HG02571 (cell line): ENCODE measurements at regions not wholly inside any gene's neighbourhood (a gene's known extent, or its start where the extent isn't known, plus 50 kb on each side); places are given as distances from the start of the nearest gene placed in this dataset.

Experiments
- ATAC-seq: cut with Tn5 transposase; IDR thresholded peaks from one replicate; pipeline ENCODE4 v1.9.1; 2021; ENCODE audit warnings: mild to moderate bottlenecking, moderate library complexity; ENCODE audit not compliant: unreplicated experiment

DNA sequence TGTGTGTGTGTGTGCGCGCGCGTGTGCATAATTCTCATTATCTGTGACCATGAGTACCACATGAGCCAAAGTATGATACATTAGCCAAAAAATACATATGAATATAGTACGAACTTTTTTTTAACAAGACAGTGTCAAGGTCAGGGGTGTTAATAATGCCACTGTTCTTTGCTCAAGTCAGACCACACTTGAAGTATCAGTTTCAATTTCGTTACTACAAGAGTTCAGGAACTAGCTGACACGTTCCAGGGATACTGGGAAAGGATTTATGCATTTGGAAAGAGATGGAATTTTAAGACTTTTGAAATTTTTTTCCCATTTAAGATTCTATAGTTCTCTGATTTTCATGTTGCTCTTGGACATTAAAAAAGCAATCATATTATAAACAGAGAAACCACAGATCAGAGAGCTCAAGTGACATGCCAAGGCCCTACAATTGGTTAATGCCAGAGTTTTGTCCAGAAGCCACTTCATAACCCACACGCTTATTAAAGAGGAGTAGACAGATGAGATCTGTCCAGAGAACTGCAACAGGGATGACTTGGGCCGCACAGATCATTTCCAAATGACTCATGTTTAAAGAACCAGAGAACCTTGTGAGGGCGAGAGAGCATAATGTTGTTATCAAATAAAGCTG, 718.8 kb upstream of the SGCG start:
- ATAC-seq: no peak

DNA sequence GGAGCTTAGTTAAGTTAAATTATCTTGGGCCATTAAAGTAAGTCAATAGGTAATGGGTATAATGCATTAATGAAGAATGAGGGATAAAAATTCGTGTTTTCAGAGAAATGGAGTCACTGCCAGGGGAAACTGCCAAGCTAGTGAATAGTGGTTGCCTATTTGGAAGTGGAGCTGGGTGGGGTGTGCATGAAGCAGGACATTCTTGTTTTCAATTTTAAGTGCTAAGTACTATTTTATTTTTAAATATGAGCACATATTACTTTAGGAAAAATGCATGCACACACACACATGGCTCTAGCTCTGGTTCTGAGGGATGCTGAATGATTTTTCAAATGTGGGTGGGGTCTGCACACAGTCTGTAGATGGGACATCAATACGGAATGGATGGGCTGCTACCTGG, 717.7 kb upstream of the SGCG start:
- no peak for ATAC-seq

DNA sequence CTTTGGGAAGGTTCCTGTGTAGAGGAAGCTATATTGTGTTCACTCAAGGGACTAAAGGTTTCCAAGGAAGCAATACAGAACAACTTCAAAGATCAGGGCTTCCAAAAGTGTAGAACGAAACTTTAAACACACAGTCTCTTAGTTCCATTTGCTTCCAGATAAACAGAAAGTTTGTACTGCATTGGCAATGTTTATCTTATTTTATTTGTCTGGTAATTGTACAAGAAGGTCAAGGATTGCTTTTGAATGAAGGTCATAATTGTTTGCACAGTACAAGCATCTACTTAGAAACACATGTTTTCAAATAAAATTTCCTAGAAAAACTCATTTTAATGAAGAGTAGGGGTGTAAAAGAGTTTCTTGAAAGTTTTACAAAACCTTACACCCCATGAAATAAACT, 712.7 kb upstream of the SGCG start:
- no peak for ATAC-seq

DNA sequence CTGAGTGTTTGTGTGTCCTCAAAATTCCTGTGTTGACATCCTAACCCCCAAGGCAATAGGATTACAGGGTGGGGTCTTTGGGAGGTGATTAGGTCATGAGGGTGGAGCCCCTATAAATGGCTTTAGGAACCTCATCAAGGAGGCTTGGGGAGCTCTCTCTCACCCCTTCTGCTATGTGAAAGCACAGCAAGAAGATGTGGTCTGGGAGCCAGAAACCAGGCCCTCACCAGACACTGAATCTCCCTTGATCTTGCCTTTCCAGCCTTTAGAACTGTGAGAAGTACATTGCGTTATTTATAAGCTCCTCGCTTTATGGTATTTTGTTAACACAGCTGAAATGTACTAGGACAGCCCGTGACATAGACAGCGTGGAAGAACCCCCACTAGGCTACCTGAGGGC, 712.0 kb upstream of the SGCG start:
- ATAC-seq: no peak

DNA sequence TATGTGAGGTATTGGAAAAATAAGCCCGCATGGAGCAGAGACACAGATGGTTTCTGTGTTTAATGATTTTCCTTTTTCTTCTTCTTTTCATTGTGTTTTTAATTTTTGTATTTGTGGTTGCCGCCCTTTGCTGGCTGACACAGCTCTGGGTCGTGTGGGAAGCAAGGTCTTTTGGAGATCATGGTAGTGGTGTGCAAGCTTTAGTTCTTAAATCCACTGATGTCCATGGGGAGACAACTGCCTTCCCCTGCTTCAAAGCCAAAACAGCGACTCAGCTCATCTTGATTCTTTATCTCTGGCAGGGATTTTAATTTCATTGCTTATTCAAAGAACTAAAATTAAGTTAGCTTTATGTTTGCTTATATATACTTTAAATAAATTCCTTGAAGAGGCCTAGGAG, 711.3 kb upstream of the SGCG start:
- no peak for ATAC-seq

DNA sequence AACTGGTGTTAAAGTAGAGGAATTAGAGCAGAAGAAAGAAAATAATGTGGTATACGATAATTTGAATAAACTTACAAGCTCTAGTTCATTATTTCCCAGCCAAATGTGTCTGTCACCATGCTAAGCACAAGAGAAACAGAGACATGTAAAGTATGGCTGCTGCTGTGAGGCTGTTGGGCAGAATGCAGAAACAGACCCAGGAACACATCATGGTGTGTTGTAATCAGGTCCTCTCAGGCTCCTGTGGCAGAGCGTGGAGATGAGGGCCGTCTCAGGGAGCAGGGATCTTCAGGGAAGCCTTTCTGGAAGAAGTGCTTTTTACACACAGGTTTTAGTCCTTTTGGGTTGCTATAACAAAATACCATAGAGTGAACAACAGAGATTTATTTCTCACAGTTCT, 710.7 kb upstream of the SGCG start:
- ATAC-seq: no peak

DNA sequence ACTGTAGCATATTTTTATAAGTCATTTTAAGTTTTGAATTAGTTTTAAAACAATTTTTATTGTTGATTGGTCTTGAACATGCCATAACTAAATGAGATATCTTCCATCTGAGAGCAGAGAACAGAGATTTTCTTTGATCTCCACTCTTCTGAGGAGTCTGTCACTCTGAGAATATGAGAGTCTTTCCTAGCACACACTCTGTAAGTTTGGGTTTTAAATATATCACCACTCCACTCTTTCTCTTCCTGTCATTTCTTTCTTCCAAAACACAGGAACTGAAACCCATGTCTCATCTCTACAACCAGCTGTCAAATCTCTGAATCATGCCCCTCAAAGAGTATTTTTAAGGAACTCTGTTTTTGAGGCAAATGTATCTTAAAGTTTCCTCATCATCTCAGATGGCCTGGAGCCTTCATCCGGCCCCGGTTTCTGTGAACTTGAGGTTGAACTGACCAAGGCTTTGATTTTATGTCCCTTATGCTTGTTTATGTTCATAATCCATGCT, 698.2 kb upstream of the SGCG start:
- ATAC-seq: no peak

DNA sequence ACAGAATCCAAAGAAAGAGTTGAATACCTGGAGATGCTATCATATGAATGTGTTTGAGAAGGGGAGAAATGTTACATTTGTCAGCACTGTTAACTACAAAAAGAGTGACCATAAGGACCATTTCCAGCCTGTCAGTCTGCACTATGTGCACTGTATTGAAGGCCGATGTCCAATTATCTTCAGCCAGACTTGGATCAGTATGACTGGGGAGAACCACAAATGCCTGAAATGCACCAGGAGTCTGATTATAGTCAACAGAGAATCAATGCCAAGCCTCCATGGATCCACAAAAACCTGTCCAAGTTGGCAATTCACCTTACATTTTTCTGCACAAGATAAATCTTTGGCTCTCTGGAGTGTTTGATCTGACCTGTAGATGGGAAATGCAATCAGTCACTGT, 697.5 kb upstream of the SGCG start:
- ATAC-seq: no peak

DNA sequence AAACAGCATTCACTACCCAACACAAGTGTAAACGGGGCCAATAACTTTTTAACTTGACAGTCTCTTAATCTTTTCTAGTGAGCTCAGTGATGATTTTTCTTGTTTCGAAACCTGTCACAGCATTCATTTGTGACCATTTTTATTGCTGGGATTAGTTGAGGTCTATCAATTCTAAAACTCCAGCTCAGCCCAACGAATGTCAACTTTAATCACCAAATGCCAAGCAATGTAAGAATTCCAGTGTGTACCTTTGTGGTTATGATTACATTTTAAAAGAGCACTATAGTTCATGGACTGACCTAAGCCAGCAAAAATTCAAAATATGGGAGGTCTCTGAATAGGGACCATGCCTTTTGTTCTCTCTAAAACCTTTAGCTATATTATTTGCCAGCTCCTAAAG, 694.3 kb upstream of the SGCG start:
- no peak for ATAC-seq

DNA sequence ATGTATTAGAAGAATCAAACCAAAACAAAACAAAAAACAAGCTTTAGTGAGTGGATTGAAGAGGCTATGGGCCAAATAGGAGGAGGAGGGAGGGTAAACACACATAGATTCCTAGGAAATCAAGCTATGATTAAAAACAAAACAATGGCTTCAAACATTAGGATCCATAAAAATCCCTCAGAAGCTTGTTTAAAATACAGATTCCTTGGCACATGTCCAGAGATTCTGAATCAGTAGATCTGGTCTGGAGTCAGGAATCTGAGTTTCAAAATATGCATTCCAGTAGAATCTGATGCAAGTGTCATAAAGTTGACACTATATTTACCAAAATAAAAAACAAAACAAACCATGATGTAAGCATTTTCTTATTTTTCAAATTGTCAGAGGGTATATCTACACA, 692.8 kb upstream of the SGCG start:
- no peak for ATAC-seq

DNA sequence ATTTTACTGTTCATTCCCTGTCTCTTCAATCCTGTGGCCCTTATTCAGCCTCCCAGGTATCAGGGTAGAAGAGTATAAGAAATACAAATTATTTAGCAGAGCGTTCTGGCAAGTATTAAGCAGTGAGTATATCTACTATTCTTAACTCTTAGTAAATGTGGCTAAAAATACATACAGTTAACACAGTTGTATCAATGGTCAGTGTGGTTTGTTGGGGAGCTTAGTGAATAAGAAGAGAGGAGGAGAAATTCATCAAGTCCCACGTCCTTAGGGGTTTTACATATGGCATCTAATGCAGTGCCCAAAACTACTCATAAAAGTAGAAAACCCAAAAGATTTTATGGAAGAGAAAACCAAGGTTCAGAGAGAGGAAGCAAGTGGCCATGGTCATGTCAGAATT, 691.0 kb upstream of the SGCG start:
- no peak for ATAC-seq

DNA sequence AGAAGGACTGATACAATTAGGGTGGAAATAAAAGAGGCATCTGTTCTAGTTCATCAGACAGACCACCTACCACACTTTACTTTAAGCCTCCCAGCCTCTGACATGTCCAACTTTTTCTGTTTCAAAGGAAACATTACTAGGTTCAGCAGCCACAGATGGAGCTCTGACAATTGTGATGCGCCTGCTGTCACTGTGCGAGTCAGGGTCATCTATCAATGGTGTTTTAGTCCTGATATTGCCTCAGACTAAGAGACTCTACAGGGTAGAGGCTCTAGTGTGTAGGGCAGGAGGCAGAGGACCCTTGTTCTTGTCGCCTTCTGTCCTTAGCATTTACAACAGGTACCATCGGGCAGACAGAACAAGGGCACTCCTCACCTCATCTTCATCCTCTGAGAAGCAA, 685.0 kb upstream of the SGCG start:
- no peak for ATAC-seq

DNA sequence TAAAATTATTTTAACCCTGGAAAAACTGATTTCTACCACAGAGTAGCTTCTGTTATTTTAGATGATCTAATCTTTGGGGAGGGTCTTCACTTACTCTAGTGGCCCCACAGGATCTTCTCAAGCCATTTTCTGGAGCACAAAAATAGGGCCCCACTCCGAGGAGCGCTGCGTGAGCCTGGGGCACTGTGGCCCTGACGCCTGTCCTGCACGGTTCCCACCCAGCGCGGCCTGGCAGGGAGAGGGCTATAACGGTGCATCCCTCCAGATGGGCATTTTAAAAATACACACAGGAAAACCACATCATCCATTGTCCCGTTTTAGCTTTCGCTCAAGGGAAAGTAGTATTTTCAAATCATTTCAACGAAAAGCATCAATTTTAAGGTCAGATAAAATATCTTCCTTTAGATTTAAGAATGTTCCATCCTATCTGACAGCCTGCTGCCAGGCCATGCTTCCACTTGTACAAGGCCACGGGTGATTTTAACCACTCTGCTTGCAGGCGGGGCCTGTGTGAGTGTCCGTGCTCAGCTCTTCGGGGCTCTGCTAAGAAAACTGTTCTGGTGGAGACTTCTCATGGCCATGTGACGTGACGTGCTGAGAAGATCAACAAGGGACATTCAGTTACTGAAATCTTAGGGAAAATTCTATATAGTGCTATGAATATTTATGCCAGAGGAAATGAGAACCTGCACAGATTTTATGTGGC, 683.8 kb upstream of the SGCG start:
- no peak for ATAC-seq

DNA sequence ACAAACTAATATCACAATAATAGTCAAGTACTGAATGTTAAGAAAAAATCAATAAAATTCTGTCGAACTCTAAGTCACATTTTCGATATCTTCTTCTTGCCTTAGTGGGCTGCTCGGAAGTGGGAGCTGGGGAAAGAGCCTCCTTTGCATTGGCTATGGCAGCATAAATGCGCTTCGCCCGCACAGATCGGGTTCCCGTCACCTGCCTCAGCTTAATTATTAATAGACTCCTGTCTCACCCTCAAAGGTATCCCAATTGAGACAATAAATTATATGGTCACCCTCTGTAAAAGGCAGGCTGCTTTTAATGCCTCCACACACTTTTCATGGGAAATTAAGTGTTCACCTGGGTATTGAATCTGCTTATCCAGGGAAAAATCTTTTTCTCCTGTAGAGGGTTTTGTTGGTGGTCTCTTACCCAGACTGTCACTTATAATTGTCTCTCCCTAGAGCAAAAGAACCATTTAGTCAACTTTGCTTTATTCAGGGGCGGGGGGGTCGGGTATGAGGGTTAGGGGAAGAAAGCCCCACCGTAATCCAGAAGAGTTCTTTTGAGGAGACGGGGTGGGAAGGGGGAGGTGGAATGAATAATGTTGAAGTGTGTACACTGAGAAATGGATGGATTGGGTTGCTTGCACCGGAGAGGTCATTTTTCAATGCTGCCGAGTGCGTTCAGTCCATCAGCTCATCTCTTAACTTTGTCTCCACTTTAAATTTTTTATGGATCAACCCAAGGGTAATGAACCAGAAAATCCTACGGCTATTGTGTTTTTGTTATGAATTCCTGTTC, 682.6 kb upstream of the SGCG start:
- ATAC-seq: no peak

DNA sequence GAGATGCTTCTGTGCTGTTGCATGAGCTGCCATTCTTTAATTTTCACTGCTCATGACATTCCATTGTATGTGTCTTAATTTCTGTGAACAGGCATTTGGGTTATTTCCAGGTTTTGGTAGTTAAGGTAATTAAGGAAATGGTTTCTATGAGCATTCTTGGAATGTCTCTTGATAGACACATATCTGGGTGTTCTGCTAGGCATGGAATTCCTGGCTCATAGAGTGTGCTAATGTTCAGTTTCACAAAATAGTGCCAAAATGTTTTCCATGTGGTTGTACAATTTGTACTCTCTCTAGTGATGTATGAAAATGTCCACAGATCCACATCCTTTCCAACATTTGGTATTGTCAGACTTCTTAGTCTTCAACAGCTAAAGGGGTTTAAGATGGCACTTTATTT, 680.9 kb upstream of the SGCG start:
- ATAC-seq: no peak

DNA sequence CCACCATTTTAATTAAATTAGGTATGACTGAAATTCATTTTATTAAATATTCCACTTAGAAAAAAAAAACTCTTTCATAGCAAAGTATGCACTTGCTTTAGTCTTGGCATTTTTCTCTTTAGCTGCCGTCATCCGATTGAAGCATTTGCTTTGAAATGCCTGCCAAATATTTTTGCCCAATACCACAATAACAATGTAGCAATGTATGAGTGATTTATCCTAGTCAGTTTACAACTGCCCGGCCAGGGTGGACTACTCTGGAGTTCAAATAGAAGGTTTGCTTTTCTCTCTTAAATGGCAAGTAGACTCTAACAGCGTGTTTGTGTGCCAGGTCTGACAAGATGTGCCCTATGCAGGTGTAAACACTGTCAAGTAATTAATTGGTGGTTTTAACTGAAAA, 675.3 kb upstream of the SGCG start:
- no peak for ATAC-seq

DNA sequence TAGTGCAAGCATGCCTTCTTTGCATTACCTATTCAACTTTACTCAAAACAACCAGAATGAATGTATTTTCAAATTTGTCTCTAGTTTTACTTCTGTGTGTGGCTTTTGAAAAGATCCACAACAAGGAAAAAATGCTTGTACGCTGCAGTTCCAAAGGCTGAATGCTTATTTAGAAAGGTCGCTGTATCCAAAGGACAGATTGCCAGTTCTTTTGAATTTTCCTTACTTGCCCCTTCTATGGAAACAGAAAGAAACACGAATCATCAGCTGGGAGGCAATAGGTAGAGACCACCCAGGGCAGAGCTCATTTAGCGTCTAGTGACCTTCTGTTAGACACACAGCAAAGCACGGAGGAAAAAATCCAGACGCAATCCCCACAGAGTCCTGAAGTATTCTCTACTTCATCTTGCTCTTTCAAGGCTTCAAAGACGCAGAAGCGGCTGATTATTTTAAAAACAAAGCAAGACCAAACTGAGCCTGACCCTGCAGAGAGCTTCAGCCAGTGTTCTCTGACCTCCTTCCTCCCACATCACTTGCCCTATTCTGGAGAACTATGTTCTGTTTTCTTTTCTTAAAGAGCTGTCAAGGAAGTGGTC, 674.6 kb upstream of the SGCG start:
- ATAC-seq: no peak

DNA sequence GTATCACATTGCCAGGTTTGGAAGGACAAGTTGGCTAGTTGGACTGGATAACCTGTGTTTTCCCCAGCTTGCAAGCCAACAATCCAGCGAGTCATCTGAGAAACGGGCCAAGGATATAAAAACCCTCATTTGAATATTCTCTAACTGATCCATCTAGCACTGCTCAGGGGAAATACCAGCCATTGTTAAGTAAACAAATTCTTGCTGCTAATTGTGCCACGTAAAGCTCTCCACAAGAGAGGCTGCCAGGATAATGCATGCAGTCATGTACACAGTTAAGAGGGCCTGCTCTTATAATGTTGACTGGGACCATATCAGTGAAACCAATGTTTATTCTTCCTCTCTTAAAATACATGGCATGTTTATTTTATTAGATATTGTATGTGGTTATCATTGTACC, 663.2 kb upstream of the SGCG start:
- no peak for ATAC-seq

DNA sequence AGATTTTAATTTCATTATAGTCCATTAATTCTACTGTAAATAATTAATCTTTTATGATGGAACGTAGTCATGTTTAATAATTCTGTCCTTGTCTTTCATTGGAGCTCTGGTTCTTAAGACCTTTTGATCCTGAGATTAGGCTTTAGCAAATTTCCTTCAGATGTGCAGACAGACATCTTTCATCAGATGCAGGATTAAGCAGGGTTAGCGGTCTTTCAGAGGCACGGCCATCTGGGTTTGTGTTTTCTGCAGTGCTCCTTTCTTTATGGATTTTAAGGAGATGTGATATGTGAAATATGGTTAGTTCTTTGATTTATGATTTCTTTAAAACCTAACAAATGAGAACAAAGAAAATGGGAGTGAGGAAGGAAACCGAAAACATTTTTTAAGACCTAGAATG, 643.9 kb upstream of the SGCG start:
- ATAC-seq: no peak

DNA sequence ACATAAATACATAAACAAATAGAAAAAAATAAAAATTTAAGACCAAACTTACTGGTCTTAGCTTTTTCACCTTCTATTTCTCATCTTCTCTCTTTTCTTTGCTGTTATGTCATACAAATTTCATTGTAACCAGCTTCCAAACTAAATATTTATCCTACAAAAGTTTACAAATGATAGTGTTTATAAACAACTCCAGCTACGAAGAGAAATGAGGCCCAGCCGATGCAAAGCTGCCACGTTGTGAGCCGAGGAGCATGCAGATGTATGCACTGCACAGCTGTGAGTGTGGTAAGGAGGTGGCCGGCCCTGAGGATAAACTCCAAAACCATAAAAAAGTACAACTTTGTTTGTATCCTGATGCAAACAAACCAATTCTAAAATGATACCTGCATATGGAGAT, 642.4 kb upstream of the SGCG start:
- no peak for ATAC-seq

DNA sequence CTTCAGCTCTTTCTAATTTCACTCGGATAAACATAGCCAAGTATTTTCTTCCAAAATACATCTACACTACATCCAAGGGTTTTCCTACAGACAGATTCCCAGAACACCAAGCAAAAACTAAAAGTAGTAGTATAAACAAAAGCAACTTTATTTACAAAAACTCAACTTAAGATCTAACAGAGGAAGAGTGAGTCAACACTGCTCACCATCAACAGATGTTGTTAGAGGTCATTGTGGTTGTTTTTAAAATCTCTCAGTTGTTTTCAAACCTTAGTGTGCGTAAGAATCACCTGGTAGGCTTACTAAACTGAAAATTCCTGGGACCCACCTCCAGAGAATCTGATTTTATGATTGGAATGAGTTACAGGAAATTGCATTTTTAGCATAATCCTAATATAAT, 631.7 kb upstream of the SGCG start:
- ATAC-seq: no peak

DNA sequence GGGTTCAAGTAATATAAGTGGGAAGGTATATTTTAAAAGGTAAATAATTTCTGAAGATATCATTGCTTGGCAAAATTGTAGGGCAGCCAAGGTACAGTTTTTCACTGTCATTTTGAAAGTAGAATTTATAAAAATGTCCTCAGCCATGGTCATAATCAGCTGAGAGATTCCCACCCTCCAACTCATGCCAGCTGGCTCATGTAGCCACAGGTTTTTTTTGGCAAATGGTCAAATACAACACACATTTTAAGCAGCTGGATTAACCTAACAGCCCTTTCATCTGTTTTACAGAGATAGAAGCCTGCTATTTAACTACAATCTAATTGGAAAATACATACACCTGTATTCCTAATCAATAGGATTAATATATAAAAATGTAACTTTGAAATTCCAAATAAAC, 619.2 kb upstream of the SGCG start:
- no peak for ATAC-seq
